ENCODE measurements at regions not wholly inside any gene's neighbourhood (a gene's known extent, or its start where the extent isn't known, plus 50 kb on each side); places are given as distances from the start of the nearest gene placed in this dataset.

- peak; percentile 11 for DNase-seq
Observed at GRCh38 chr5:77842243-77842642, 66.1 kb upstream of the TBCA start.

GRCh38 chr5:77841616-77842015 lies 65.5 kb upstream of the TBCA start:
- DNase-seq = peak; percentile 5

GRCh38 chr5:77840930-77841329 lies 64.8 kb upstream of the TBCA start:
- DNase-seq = no peak

GRCh38 chr5:77839691-77840090 lies 63.6 kb upstream of the TBCA start:
- no peak for DNase-seq

- no peak for DNase-seq
Observed at GRCh38 chr5:77832938-77833337, 56.8 kb upstream of the TBCA start.

- no peak for DNase-seq
Observed at GRCh38 chr5:77832166-77832770, 56.1 kb upstream of the TBCA start.

GRCh38 chr5:77828445-77828844 lies 52.3 kb upstream of the TBCA start:
- DNase-seq = no peak

All from fibroblast of skin of right biceps (primary cell).